A549 (cell line): ENCODE measurements at regions not wholly inside any gene's neighbourhood (a gene's known extent, or its start where the extent isn't known, plus 50 kb on each side); places are given as distances from the start of the nearest gene placed in this dataset.

ENCODE experiments used
- CBX2 ChIP-seq: fragments of 200-600 bp; sonication (generic); IDR thresholded peaks from 2 replicates; pipeline ENCODE4 v1.6.1; 2016; ENCODE audit warnings: low read depth, mild to moderate bottlenecking, borderline replicate concordance
- POLR2A ChIP-seq: IDR thresholded peaks from 2 replicates; pipeline ENCODE4 v1.6.1; 2012; ENCODE audit warnings: mild to moderate bottlenecking, low read length
- TF ChIP-seq, protein P1 (sequence below): fragments of >200 bp; sonication (Bioruptor Twin); formaldehyde crosslinking; IDR thresholded peaks from 3 replicates; pipeline ENCODE4 v1.5.1; 2016

- no peak for TF ChIP-seq POLR2A
- TF ChIP-seq, protein P1, sequence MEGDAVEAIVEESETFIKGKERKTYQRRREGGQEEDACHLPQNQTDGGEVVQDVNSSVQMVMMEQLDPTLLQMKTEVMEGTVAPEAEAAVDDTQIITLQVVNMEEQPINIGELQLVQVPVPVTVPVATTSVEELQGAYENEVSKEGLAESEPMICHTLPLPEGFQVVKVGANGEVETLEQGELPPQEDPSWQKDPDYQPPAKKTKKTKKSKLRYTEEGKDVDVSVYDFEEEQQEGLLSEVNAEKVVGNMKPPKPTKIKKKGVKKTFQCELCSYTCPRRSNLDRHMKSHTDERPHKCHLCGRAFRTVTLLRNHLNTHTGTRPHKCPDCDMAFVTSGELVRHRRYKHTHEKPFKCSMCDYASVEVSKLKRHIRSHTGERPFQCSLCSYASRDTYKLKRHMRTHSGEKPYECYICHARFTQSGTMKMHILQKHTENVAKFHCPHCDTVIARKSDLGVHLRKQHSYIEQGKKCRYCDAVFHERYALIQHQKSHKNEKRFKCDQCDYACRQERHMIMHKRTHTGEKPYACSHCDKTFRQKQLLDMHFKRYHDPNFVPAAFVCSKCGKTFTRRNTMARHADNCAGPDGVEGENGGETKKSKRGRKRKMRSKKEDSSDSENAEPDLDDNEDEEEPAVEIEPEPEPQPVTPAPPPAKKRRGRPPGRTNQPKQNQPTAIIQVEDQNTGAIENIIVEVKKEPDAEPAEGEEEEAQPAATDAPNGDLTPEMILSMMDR, result no peak
- no peak for TF ChIP-seq CBX2
These were observed 385.1 kb upstream of the HTR2A start for GRCh38 chr13:47281991-47282390.
